Middle frontal gyrus (tissue), 1 donor: ENCODE measurements at regions not wholly inside any gene's neighbourhood (a gene's known extent, or its start where the extent isn't known, plus 50 kb on each side); places are given as distances from the start of the nearest gene placed in this dataset.
"Not testable (repeated sequence)": the region's sequence is repeated elsewhere in the genome, so short reads cannot be mapped to it uniquely, and the experiment has no call there.

Experiments
- DNase-seq: peaks from one replicate; pipeline ENCODE4 v3.0.0-alpha.2; 2015; ENCODE audit warnings: low spot score; ENCODE audit errors: extremely low spot score

DNA sequence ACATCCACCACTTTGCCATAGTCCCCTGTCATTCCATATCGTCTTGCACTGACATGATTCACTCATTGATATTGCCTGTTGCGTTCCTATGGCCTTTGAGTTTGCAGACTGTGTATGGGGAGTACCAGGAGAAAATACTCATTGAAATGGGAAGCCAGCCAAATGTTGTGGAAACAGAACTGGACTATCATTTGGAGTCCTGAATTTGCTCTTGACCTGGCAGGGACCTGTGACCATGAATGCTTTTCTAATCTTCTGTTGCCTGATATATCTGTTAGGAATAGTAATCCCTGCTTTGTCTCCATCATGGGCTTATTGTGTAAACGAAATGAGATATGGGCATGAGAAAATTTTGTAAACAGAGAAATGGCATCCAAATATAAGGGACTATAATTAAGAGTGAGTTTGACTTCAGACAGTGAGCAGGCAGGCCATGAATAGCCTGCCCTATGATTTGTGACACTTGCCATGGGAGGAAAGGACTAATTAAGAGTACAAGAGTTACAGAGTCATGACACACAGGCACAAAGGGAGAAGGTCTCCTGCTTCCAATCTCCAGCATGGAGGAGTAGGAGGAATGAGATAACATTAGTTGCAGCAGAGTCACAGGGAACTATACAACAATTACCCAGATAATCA lies 572.9 kb upstream of the SGCD start:
- no peak for DNase-seq

- no peak for DNase-seq
These were observed 567.7 kb upstream of the SGCD start for GRCh38 chr5:155759252-155759651.

- DNase-seq, result no peak
These were observed 567.0 kb upstream of the SGCD start for GRCh38 chr5:155759984-155760383.

DNA sequence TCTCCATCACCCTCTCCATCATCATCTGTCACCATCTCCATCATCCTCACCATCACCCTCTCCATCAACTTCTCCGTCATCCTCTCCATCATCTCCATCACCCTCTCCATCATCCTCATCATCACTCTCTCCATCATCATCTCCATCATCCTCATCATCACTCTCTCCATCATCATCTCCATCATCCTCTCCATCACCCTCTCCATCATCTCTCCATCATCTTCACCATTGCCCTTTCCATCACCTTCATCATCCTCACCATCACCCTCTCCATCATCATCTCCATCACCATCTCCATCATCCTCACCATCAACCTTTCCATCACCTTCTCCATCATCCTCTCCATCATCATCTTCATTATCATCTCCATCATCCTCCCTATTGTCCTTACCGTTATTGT lies 565.5 kb upstream of the SGCD start:
- DNase-seq, result no peak

GRCh38 chr5:155765715-155766114 lies 561.2 kb upstream of the SGCD start:
- no peak for DNase-seq

DNA sequence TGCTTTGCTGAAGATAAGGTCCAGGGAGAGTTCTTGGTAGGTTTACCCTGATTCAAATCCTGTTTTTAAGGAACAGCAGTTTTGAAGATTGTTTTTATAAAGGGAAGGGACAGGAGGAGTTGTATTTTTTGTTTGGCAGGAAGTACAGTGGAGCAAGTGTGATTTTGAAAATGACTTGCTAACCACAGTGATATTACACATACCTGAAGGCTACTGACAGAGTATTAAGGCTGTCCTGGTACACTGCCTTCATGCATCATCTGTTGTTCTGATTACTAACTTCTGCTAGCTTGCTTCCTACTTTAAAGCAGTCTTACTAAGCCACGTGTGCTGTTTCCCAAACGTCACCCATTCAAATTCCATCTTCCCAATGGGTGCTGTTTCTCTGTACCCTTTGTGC lies 559.5 kb upstream of the SGCD start:
- no peak for DNase-seq

DNA sequence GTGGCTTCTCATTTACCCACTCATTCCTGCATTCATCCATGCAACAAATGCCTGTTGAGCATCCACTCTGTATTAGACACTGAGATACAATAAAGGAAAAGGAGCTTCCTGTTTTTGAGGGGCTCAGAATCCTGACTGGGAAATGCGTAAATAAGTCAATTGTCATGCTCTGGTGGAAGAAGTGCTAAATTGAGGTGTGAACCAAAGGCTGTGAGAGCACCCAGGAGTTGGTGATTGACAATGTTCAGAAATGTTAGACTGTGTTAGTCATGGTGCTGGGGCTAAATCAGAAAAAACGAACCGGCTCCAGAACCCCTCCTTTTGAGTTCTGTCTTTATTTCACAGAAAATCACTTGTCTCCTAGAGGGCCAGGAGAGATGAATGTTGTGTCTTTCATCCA lies 558.6 kb upstream of the SGCD start:
- DNase-seq, result no peak

GRCh38 chr5:155772009-155772662 lies 554.8 kb upstream of the SGCD start:
- DNase-seq, result no peak

DNA sequence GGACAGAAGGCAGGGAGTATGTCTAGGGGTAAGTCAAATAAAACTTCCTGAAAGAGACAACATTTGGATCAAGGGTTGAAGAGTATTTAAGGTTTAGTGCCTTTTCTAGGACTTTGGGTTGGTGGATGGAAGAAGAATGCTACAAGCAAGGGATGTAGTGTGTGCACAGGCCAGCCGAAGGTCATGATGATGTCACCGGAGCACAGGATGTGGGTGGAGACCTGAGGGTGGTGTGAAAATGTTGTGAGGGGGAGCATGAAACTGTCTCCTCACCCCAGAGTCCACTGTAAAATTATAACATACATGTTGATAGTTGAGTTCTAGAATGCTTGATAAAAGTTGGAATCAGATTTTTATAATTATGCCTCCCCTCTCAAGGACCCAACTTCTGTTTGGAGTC lies 553.3 kb upstream of the SGCD start:
- DNase-seq, result no peak

DNA sequence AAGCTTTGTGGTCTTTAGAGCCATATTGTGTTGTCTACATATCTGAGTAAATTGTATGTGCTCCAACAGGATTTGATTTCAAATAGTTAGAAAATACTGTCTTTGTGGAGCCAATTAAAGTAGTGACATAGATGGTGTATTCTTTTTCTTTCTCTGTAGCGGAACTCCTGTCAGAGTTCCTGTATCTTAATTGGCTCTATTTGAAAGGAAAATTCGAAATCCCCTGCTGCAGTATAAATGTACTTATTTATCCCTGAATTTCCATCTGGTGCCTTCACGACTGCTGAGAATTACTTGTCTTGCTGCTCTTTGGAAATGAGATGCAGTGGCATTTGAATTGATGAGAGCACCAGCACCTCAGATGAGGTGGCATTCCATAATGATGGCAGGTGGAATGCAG lies 546.7 kb upstream of the SGCD start:
- DNase-seq, result no peak

GRCh38 chr5:155783246-155783645 lies 543.7 kb upstream of the SGCD start:
- no peak for DNase-seq

DNA sequence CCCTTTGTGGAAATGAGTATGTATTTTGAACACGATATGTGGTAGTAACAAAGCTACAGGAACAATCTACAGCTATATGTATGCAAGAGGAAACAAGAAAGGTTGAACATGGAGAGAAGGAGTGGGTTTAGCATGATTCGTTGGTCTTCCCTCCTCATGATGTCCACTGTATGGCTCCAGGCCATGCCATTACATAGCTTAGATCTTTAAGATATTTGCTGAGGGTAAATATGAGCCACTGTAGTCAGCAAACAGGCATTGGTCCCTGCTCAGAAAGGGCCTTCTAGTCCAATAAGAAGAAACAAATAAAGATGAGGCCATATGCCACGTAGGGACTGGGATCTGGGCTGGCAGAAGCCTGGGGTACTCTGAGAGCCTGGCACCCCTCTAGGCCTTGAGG lies 543.2 kb upstream of the SGCD start:
- no peak for DNase-seq

GRCh38 chr5:155786108-155786507 lies 540.9 kb upstream of the SGCD start:
- no peak for DNase-seq

GRCh38 chr5:155792873-155793272 lies 534.1 kb upstream of the SGCD start:
- DNase-seq, result no peak

DNA sequence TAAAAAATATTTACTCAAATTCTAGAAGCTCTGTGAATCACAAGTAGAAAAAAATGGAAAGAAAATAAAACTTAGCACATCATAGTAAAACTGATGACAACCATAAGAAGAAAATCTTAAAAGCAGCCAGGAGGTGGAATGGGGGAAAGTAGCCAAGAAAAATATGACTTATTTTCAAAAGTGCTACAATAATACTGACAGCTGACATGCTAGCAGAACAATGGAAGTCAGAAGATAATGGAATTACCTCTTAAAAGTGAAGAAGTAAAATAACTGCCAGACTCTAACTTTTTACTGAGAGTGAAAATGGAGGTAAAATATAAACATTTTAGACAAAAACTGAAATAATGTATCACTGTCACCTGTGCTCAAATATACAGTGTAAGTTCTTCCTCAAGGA lies 532.2 kb upstream of the SGCD start:
- no peak for DNase-seq

- no peak for DNase-seq
These were observed 527.7 kb upstream of the SGCD start for GRCh38 chr5:155799308-155799707.

- no peak for DNase-seq
These were observed 518.9 kb upstream of the SGCD start for GRCh38 chr5:155807884-155808576.

- no peak for DNase-seq
These were observed 511.7 kb upstream of the SGCD start for GRCh38 chr5:155815248-155815647.

- no peak for DNase-seq
These were observed 504.8 kb upstream of the SGCD start for GRCh38 chr5:155822177-155822576.

DNA sequence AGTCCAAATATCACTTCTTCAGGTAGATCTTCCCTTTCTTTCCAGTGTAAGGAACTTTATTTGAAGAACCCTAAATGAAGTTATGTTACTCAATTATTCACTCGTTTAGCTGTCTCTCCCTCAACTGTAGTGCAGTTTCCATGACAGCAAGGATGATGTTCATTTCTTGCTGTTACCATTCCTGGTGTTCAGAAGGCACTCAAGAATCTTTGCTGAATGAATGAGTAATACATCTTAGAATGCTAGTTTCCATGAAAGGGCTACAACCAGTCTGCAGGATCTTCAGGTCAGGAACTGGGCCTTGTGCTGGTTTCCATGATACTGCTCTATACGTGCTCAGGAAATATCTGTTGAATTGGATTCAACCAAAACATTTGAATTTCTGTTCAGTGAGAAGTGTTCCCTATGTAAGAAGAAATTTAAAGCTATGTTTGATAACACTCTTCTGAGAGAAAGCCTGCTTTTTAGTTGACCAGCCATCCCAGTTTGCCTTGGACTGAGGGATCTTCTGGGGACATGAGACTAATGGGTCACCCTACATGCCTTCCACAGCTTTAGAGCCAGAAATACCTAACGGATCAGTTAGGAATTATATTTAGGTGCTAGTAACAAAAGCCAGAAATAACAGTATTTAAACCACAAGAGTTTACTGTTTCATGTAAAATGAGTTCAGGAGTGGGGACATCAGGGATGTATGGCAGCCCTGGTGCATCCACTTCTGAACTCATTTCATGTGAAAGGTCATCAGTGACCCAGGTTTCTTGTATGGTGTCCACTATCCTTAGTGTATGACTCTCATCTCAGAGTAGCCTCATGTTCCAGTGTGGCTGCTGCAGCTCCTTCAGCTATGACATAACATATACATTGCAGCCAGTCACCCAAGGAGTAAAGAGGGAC lies 500.1 kb upstream of the SGCD start:
- no peak for DNase-seq

DNA sequence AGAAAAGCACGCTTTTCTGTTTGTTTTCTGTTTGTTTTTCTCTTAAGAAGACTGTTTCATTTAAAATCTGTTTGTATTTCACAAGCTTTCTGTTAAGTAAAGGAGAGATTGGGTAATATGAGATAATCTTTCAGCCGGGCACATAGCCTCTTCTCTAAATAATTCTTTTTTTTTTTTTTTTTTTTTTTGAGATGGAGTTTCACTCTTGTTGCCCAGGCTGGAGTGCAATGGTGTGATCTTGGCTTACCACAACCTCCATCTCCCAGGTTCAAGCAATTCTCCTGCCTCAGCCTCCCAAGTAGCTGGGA lies 499.5 kb upstream of the SGCD start:
- DNase-seq, result not testable (repeated sequence)

GRCh38 chr5:155827949-155828348 lies 499.0 kb upstream of the SGCD start:
- no peak for DNase-seq
